ENCODE measurements at regions not wholly inside any gene's neighbourhood (a gene's known extent, or its start where the extent isn't known, plus 50 kb on each side); places are given as distances from the start of the nearest gene placed in this dataset.

DNA sequence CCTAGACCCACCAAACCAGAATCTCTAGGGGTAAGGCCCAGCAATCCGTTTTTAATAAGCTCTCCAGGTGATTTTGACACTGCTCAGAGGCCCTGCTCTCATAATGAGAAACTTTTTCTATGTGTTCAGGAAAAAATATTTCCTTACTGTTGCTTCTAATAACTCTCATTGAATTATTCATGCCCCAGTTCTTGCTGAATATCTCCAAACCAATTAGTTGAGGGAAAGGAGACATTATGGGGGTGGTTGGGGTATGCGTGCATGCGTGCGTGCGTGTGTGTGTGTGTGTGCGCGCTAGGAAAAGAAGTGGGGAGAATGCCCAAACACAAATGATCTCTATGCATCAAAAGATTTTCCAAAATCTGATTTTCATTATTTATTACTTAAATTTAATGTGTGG is 411.4 kb downstream of the PIK3R1 start:
- no peak for DNase-seq

DNA sequence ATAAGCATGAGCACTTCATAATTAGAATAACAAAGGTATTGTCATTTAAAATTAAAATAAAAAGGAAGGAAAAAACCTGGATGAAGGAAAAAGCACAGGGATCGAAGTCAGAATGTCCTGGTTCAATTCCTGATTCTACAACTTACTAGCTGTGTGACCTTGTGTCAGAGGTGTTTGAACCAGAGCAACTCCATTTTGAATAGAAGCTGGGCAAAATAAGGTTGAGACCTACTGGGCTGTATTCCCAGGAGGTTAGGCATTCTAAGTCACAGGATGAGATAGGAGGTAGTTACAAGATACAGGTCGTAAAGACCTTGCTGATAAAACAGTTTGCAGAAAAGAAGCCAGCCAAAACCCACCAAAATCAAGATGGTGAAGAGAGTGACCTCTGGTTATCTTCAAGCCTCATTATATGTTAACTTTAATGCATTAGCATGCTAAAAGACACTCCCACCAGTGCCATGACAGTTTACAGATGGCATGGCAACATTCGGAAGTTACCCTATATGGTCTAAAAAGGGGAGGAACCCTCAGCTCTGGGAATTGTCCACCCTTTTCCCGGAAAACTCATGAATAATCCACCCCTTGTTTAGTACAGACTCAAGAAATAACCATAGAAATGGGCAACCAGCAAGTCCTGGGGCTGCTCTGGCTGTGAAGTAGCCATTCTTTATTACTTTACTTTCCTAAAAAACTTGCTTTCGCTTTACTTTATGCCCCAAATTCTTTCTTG is 412.7 kb downstream of the PIK3R1 start:
- no peak for DNase-seq

DNA sequence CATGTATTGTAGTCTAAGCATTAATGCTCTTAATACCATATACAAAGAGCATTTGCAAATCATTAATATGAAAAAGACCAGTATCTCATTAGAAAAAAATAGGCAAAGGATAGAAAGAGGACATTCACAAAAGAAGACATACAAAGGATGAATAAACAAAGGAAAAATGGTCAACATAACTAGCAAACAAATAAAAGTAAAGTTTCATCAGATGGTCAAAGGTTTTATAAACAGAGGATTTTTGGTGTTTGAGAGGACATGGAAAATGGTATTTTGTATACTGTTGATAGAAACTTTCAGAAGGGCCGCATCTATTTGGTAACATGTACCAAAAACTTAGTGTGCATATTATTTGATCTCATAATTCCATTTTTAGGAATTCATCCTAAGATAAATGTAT is 414.8 kb downstream of the PIK3R1 start:
- no peak for DNase-seq

DNA sequence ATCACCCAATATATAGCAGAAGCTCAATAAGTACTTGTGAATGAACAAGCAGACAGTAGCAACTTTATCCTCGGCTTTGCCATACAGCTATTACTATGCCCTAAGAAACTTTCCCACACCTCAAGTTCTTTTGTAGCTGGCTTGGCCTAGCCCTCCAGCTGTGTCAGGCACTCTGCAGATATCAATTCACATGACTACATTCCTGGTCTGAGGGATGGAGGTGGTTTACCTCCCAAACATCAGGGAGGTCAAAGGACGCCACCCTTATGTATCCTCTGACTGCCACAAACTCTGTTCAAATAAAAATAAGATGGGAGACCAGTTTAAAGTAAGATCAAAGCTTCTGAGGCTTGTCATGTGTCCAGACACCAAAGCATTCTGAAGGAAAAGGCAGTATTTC is 416.3 kb downstream of the PIK3R1 start:
- DNase-seq: no peak

DNA sequence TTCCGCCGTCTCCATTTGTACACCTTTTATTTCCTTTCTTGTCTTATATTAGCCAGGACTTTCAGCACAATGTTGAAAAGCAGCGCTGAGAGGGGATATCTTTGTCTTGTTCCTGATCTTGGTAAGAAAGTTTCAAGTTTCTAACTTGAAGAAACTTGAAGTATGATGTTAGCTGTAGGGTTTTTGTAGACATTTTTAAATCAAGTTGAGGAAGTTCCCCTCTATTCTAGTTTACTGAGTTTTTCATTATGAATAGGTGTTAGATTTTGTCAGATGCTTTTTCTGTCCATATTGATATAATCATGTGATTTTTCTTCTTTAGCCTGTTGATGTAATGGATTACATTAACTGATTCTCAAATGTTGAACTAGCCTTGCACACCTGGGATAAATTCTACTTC is 425.7 kb downstream of the PIK3R1 start:
- DNase-seq: no peak

DNA sequence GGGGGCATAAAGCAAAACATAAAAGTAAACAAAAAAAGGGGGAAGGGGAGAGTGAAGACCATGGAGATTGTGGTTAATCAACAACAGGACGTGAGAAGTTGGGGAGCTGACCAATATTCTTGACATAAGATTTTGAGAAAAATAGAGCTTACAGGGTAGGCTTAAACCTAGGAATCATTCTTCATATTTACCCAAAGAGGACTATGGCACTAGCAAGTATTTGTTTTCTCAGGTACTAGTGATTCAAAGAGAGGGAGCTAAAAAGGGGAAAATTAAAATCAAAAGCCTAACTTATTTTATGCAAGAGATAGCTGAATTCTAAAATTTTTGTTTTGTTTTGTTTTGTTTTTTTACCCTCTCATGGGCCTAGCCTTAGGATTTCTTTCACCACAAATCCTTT is 427.5 kb downstream of the PIK3R1 start:
- no peak for DNase-seq

DNA sequence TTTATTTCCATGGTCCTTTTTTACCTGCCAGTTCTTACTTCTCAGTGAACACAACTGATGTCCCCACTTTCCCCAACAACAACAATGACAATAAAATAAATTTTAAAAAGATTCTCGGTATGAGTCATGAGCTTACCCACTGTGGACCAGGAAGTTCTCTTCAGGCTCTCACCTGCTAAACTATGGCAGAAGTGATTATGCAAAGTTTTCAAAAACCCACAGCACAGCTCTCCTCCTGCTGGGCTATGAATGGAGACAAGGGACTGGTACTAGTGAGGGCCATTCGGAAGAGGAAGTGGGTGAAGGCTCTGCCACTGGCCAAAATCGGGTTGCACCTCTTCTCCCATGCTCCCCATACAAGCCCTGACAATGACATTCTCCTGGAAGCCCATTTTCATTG is 429.4 kb downstream of the PIK3R1 start:
- DNase-seq: no peak

DNA sequence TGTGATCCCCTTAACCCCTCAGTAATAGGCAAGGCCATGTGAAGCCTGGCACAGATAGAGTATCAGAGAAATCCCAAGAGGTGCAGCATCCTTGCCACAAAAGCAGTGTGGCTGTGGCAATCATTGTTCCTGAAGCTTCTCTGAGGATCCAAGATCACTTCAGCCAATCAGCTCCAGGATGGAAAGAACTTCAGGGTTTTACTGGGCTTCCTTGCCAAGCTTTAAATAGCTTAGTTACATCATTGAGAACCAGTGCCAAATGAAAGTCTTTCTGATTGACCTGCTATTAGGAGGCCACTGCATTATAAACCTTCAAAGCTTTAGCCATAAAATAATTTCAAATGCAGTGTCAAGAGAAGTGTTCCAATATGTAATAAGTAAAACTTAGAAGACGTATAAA is 430.6 kb downstream of the PIK3R1 start:
- no peak for DNase-seq

DNA sequence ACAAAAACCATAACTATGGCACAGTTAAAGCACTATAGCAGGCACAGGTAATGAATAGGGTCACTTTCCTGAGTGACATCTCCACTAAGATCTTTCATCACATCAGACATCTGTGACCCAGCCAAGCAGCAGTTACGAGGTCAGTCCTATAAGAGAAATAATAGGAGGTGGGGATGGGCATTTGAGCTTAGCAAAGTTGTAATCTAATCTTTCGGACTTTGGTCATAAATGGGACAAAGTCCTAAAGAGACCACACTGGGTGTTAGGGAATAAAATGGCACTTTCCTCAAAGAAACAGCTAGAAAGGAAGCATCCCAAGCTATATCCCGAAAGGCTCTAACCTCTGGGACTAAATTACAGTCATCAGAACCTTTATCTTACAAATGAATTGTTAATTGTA is 432.2 kb downstream of the PIK3R1 start:
- DNase-seq: no peak

DNA sequence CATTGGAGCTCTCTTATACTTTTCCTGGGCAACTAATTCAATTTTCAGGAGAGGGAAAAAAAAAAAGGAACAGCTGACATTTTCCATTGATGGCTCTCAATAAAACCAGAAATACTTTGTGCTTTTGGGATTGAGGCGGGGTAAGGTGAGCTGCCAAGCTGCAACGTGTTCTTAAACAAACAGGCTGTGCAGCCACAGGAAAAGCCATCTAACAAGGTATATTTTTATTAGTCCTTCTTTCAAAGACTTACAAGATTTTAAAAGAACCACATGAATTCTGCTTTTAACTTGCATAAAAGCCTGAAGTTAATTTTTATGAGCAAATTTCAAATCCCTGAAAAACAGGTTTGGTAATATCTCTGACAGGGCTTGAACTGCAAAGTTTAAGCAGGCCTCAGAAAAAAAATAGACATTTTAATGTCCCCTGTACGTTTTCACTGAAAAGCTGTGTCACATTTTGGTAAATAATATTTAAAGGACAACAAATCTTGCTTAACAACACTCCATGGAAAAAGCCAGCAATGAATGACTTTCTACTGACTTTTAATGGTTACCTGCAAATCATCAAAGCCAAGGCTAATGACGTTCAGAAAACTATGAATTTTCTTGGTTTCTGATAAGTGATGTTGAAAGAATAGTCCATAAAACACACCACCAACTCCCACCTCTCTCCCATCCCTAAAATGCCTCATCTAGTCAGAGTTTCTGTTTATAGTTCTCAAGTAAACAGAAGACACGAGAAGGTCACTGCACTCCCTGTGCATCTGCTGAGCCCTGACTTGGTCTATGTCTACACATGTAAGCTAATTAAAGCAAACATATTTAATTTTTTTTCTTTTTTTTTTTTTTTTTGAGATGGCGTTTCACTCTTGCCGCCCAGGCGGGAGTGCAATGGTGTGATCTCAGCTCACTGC is 433.6 kb downstream of the PIK3R1 start:
- DNase-seq: no peak

DNA sequence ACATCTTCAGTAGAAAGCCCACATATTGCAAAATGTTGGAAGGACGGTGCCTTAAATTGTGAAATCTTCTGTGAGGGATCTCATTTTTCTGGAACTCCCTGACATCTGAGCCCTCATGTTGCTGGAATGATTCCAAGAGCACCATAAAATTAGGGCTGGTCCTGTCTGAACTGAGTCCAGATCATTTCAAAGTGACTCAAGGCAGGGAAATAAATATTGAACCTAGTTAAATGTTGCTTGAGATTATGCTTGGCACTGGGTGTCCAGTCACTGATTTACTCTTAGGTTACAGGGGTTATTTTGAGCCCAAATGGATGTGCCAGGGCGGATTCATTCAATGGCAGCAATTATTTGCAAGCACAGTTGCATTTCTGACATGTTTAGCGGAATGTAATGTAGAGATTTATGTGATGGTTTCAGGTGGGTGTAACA is 437.0 kb downstream of the PIK3R1 start:
- no peak for DNase-seq

DNA sequence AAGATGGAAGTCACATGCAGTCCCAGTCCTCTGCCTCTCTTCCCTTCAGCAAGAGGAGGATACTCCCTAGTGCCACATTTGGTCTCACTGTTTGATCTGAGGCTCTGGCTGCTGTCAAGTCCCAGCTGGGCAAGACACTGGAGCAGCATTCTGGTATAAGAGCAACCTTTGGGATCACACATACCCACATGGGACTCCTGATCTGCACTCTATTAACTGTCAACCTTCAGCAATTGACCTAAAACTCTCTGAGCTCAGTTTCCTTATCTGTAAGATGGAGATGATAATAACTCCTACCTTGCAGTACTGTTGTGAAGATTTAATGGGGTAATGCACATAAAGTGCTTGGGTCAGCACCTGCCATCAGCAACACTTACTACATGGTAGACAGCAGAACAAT is 437.9 kb downstream of the PIK3R1 start:
- no peak for DNase-seq

DNA sequence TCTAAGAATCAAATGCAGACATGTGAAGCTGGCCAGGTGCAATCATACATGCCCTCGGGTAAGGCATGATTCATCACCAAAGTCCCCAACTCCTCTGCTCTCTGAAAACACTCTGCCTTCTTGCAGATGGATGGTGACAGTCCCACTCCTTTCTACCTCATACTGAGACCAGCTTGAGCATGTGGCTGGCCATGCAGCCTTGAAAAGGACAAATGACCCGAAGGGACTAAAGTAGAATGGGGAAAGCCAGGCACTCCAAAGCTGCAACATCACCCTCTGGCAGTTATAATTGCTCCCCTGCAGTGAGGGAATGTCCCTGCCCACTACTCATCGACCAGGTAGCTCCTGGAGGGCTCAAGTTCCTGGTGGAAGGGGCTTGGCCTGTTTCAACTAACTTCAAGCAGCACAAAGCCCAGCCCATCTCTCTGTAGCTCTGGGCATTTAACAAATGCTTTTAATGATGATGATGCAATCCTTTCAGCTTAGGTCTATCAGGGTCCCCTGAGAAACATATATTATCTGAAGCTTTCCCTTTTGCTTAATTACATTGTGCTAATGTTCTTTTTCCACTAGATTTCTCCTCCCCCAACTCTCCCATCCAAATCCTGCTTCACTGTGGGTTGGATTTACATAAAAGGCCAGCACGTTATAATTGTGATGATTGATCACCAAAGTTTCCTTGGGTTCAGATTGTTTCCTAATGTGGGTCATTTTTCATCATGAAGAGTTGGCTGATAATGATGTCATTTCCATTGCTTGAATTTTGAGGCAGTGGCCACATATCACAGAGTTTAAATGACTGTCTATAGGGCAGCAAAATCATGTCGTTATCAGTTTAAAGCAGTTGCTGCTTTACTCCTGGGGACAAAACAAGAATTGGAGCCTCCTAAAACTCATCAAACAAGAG is 436.5 kb upstream of the SLC30A5 start:
- DNase-seq: no peak

DNA sequence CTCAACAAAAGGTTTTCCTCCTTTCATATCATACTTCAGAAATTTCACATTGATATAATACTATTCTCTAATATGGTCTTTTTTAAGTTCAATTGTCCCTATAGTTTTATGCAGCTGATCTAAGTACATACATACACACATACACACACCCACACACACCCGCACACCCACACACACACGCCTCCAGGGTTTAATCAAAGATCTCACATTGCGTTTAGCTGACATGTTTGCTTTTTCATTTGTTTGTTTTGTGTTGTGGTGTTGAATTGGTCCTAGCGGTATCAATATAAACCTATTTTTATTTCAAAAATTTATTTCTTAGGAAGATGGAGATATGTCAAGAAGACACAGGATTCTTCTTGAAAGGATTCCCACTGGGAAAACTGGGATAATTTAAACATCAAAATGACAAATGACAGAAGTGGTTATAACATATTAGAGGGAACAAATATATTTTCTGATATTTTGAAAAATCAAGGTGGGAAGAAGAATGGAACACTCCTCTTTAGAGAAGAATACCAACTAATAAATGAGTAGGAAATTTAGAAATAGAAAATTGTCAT is 434.9 kb upstream of the SLC30A5 start:
- no peak for DNase-seq

DNA sequence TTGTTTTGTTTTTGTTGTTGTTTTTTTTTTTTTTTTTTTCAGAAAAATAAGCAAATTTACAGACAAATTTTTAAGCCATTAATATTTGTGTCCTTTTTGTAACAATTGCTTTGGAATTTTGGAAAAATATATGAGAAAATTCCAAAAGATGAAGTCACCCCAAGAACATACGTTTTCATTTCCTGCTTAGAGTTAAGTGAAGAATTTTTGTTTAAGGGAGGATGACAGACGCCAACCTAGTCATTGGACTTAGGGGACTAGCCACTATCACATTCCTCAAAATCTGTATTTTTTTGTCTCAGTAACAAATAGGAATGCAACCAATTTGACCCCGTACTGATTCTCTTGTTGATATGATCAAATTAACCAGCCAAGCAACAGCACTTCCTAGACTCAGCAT is 433.9 kb upstream of the SLC30A5 start:
- no peak for DNase-seq

DNA sequence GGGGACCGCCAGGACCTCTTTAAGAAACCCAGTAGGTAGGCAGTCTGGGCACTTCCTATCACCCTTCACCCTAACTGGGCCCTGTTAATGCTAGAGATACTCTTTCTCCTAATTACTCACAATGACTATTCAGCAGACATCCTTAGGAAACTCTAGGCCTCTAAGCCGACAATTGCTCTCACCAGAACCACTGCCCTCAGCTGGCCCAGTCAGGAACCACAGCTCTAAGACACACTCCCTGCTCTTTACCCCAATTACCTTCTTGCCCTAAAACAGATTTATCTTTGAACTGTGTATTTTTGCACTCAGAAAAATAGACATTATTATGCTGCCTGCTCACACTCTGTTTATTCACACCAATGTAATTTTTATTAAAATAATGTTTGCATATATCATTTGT is 432.6 kb upstream of the SLC30A5 start:
- DNase-seq: no peak

DNA sequence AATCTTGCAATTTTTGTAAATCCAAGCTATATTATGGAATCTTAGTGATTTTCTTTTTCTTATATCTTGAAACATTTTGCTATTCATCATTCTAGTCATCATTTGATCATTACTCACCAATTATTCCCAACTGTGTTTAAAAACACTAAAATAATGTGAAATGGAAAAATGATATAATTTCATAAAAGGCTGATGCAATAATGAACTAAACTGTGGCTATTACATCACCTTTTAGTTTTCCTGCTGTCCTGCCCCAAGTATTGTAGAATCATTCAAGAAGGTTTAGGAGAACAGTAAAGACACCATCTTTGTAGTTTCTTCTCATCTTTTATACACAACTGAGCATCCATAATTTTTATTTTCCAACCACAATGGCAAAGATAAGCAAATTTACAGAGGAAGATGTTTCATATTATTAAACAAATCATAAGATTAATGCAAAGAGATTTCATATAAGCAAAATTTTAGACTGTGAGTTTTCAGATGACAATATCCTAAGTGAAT is 431.0 kb upstream of the SLC30A5 start:
- no peak for DNase-seq

DNA sequence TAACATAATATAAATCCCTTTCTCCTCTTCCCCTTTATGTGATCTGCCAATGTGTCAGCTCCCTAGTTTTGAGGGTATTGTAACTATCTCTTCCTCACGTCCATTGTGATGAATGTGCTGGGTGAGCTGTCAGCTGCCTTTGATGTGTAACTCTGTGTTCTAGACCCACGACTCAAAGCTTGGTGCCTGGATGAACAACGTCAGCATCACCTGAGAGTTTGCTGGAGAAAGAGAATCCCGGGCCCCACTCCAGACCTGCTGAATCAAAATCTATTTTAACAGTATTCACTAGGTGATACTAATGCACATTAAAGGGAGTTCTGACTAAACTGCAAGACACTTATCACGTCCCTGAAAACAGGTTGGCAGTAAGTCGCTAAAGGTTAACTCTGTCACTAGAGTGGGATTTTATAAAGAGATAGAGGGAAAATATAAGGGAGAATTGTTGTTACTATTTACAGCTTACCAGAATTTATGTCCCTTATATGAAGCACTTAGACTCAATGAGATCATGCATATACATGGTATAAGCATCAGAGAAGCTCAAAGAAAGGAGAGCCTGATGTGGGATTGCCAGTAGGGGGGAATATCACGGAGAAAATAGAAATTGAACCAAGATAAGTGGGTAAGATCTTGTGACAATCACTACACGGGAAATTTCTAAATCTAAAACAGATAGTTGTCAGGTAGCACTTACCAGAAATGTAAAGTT is 423.8 kb upstream of the SLC30A5 start:
- no peak for DNase-seq

DNA sequence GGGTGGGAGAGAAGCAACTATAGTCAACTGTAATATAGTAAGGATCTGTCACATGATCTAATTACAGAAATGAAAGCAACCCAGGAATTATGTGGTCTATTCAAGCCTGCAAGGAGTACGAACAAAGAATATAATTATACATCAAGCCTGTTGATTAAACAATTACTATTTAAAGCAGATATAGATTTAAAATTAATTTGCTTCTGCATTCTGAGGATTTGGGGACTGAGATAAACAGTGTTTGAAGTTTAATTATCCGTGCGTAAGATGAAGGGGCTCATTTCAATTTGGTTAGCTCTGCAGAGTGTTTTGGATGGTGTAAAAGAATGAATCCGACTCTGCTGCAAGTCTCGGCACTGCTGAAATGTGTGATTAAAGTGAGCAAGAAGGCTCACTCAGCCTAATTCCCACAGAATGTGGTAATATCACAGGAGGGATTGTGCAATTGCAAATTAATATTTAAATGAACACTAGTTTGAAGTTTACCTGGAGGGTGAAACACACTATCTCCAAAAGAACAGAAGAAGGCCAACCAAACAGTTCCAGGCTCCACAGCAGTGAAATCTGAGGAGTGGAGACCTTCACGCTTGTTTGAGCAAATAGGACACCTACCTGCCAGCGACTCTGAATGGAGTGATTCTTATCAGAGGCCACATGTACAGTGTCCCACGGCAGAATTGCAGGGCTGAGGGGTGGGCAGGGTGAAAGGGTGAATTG is 420.6 kb upstream of the SLC30A5 start:
- DNase-seq: no peak

DNA sequence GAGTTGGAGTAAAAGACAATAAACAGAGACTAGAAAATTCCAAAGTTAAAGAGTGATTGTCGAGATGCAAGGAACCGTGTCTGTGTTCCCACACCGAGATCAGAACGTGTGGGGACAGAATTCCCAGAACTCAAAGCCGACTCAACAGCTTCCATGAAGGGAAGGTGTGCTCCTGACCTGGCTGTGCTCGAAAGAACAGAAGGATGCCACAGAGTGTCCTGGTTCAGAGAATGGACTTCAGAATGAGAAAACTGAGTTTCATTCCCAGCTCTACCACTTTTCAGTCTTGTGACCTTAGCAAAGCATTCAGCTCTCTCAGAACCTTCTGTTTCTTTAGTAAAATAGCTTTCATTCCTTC is 420.0 kb upstream of the SLC30A5 start:
- DNase-seq: no peak

DNA sequence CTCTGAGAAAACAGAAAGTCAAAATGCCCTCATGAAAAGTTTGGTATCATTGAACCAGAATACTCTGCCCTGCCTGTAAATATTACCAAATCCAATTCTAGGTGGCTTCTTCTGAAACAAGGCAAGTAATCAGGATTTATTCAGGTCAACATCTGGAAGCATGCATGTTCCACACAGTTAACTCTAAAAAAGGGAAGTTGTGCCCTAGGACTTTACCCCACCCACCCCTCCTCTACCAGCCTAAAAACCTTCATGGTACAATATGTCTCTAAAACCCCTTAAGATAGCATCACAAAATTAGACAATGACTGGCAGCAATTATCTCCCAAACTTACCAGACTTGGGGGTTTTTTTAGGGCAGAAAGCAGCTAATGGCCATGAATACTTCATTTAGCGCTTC is 414.8 kb upstream of the SLC30A5 start:
- no peak for DNase-seq
